ENCODE measurements at regions not wholly inside any gene's neighbourhood (a gene's known extent, or its start where the extent isn't known, plus 50 kb on each side); places are given as distances from the start of the nearest gene placed in this dataset.

DNA sequence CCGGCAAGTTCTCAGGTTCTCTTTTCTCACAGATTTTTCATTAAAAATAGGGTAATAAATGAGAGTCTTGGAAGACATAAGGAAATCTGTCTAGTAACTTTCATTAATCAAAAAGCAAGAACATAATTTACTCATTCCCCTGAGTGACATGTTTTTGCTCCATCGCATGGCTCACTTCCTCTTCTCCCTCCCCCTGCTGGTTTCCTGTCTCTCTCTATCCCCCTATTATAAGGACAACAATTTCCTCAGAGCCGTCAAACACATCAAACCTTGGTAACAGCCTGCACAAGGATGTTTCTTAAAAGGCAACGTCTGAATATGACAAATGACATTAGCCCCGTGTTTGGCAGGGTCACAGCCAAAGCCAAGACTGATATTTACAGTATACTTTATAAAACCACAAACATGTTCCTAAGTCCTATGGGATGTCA lies 1149.6 kb downstream of the IGSF11 start:
- no peak overlapping the region for H3K4me3 ChIP-seq (ENCODE audit: low read depth, low read length)
- TF ChIP-seq, protein P1, sequence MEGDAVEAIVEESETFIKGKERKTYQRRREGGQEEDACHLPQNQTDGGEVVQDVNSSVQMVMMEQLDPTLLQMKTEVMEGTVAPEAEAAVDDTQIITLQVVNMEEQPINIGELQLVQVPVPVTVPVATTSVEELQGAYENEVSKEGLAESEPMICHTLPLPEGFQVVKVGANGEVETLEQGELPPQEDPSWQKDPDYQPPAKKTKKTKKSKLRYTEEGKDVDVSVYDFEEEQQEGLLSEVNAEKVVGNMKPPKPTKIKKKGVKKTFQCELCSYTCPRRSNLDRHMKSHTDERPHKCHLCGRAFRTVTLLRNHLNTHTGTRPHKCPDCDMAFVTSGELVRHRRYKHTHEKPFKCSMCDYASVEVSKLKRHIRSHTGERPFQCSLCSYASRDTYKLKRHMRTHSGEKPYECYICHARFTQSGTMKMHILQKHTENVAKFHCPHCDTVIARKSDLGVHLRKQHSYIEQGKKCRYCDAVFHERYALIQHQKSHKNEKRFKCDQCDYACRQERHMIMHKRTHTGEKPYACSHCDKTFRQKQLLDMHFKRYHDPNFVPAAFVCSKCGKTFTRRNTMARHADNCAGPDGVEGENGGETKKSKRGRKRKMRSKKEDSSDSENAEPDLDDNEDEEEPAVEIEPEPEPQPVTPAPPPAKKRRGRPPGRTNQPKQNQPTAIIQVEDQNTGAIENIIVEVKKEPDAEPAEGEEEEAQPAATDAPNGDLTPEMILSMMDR (IDR thresholded peaks at IDR 0.05; ENCODE audit: insufficient read depth, low read depth, low read length) = no peak
- DNase-seq (ENCODE audit: low read depth) = no peak

DNA sequence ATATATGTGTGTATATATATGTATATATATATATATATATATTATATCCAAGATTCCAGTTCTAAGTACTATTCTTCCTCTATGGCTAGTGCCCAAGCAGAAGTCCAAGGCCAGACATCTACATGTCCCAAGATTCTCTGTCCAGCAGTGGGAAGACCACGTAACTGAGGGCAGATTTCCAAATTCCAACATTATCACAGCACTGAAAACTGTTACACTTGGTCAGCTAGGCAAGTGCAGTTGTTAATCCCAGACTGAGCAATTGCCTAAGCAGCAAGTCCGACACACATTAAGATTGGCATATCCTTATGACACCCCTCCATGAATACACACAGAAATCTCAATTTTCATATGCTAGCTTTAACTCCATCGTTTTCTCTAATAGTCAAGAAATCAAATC lies 1148.5 kb downstream of the IGSF11 start:
- DNase-seq (ENCODE audit: low read depth) = no peak
- H3K4me3 ChIP-seq (ENCODE audit: low read depth, low read length) = no peak overlapping the region
- TF ChIP-seq, protein P1 (IDR thresholded peaks at IDR 0.05; ENCODE audit: insufficient read depth, low read depth, low read length) = no peak

DNA sequence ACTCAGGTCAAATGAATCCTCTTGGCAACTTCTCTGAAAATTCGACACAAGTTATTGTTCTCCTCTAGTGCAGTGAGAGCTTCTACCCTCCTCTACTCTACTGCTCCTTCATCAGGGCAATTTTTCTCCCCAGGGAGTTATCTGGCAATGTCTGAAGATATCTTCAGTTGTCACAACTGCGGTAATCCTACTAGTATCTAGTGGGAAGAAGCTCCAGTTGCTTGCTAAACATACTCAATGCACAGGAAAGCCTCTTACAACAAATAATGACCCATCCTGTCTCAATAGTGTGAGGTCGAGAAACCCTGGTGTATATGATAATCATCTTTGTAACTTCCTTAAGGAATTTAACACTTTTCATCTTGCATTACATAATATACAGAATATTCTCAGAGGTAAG lies 1147.6 kb downstream of the IGSF11 start:
- DNase-seq (ENCODE audit: low read depth) = no peak
- TF ChIP-seq, protein P1 (IDR thresholded peaks at IDR 0.05; ENCODE audit: insufficient read depth, low read depth, low read length) = no peak
- H3K4me3 ChIP-seq (ENCODE audit: low read depth, low read length) = no peak overlapping the region

DNA sequence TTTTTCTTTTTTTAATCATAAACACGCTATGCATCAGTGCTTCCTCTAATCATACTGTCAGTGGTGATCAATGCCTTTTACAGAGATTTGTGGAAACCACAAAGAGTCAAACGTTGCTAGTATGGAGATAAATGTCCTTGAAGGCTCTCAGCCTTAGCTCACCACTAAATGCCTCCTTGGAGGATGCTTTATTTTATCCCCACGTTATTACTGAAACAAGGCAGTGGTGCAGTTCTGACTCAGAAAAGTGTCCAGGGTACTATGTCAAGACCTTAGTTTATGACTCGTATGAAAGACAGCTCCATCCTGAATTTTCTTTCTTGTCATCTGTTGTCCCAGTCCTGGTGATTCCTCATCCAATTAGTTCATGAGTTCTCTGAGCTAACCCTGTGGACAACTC lies 1146.7 kb downstream of the IGSF11 start:
- DNase-seq (ENCODE audit: low read depth) = no peak
- H3K4me3 ChIP-seq (ENCODE audit: low read depth, low read length) = no peak overlapping the region
- TF ChIP-seq, protein P1 (IDR thresholded peaks at IDR 0.05; ENCODE audit: insufficient read depth, low read depth, low read length) = no peak

DNA sequence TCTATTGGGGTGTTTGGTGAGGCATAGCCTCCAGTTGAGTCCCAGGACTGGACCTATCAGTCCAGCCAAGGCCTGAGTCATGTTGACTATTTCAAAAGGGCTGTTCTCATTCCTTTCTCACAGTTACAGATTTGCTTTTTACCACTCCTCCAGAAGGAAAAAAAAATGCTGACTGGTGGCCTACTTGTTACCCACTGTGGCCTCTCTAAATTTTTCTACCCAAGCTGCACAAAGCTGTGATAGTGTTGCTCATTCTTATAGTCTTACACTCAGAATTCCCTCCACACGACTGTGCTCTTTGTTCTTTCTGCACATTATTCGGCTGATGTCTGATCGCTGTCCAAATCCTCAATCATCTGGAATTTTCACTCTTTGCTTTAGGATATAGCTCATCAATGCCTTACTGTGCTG lies 1142.2 kb downstream of the IGSF11 start:
- no peak for DNase-seq (ENCODE audit: low read depth)
- no peak overlapping the region for H3K4me3 ChIP-seq (ENCODE audit: low read depth, low read length)
- TF ChIP-seq, protein P1 (IDR thresholded peaks at IDR 0.05; ENCODE audit: insufficient read depth, low read depth, low read length) = no peak

DNA sequence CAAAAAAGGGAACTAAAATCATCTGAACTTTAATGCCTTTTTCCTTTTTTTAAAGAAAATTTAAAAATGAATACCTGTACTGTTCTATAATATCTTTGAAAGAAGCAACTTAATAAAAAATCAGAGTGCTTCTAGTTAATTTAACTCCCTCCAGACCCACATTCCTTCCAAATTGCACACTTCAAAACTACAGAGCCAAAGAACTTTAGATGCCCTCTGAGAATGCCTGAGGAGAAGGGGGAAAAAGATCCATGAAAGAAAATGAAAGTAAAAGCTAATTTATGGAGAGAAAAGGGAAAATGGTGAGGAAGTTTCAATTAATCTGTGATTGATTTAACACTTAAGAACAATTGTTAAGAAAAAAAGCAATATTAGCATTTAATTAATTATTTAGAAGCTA lies 1141.6 kb downstream of the IGSF11 start:
- H3K4me3 ChIP-seq (ENCODE audit: low read depth, low read length) = no peak overlapping the region
- TF ChIP-seq, protein P1 (IDR thresholded peaks at IDR 0.05; ENCODE audit: insufficient read depth, low read depth, low read length) = no peak
- DNase-seq (ENCODE audit: low read depth) = no peak

DNA sequence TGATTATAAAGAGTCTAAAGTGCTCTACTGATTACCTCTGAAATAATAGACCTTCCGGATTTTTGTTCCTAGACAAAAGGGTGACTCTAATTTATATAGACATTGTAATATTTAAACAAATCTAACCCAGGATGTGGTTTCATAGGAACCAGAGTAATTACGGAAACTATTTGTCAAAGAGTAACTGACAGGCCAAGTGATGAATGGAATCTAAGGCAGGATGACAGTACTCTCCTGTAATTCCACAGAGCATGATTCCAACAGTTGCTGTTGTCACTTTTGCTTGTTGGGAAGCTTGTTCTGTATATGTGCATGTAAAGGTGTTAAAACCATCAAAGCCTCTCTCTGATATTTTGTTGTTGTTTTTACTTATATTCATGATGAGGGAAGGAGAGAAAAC lies 1141.0 kb downstream of the IGSF11 start:
- no peak overlapping the region for H3K4me3 ChIP-seq (ENCODE audit: low read depth, low read length)
- DNase-seq (ENCODE audit: low read depth) = no peak

More for the DNA sequence above, 1141.0 kb downstream of the IGSF11 start:
- TF ChIP-seq, protein P1 (IDR thresholded peaks at IDR 0.05; ENCODE audit: insufficient read depth, low read depth, low read length) = no peak
